ENCODE measurements at regions not wholly inside any gene's neighbourhood (a gene's known extent, or its start where the extent isn't known, plus 50 kb on each side); places are given as distances from the start of the nearest gene placed in this dataset.

DNA sequence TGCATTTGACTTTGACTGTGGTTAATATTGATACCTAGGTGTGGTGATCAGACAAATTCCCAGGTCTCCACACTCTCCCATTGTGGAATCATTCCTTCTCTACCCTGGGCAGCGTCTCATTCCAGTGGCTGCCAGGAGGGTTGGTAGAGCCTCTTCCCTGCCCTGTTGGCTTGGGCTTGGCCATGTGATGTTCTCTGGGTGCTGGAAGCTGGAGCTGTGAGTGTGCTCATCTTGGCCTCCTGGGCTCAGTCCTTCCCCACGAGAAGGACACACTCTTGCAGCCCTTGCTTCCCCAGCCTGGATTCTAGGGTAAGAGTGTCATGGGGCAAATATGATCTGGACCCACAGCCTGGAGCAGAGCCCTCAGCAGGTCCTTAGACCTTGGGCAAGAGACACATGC lies 167.2 kb upstream of the IRX4 start:
- ChIA-PET CTCF (interaction anchor here (1.0 kb wide), 1 partner anchor 277 kb away, joined by 3 read pairs; no protein-coding TSS in a partner anchor), POLR2A (no interaction called here)
- H3K4me3 ChIP-seq (ENCODE audit: low read depth, low read length): no peak overlapping the region
- TF ChIP-seq, protein P1, sequence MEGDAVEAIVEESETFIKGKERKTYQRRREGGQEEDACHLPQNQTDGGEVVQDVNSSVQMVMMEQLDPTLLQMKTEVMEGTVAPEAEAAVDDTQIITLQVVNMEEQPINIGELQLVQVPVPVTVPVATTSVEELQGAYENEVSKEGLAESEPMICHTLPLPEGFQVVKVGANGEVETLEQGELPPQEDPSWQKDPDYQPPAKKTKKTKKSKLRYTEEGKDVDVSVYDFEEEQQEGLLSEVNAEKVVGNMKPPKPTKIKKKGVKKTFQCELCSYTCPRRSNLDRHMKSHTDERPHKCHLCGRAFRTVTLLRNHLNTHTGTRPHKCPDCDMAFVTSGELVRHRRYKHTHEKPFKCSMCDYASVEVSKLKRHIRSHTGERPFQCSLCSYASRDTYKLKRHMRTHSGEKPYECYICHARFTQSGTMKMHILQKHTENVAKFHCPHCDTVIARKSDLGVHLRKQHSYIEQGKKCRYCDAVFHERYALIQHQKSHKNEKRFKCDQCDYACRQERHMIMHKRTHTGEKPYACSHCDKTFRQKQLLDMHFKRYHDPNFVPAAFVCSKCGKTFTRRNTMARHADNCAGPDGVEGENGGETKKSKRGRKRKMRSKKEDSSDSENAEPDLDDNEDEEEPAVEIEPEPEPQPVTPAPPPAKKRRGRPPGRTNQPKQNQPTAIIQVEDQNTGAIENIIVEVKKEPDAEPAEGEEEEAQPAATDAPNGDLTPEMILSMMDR (IDR thresholded peaks at IDR 0.05; ENCODE audit: insufficient read depth, low read length, missing control alignments): no peak
- DNase-seq (ENCODE audit: low read depth, low spot score): no peak

DNA sequence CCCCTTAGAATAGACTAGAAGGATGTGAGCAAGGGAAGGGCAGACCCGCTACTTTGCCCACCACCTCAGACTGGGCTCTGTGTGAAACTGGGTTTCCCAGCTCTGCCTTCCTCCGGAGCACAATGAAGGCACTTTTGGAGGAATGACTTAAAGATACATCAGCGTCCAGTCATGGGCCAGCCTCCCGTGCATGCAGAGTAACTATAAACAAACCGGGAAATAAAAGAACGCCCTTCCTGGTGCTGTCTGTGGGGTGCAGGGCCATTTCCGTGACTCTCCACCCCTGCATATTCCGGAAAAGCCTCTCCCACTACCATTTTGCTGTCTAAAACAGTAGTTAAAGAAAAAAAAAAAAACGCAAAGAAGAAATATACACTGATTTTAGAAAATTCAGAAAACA lies 165.9 kb upstream of the IRX4 start:
- no peak overlapping the region for H3K4me3 ChIP-seq (ENCODE audit: low read depth, low read length)
- ChIA-PET POLR2A (no interaction called here), CTCF (interaction anchor here (1.1 kb wide), 1 partner anchor 8 kb away, joined by 3 read pairs; no protein-coding TSS in a partner anchor)
- DNase-seq (ENCODE audit: low read depth, low spot score): no peak
- TF ChIP-seq, protein P1 (IDR thresholded peaks at IDR 0.05; ENCODE audit: insufficient read depth, low read length, missing control alignments): no peak

DNA sequence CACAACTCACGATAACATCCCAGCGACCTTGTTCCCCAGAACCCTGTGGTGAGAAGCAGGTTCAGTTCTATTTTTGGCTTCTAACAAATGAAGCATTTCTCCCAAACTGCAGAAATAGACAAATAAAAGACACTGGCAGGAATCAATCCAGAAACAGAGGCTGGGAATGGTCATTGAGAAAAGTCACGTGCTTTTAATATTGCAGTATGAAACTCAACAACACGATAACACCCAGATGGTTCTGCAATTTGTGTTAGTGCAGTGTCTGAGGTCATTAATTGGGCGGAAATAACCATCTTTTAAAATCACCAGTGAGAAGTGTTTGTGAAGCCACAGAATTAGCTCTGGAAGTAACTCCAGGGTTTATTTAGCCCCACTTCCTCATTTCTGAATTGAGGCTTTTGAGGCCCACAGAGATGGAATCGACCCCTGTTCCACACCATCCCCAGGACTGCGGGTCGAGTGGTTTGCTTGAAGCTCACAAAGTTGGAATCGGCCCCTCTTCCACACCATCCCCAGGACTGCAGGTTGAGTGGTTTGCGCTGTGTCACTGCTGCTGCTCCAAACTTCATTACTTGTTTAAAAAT lies 164.7 kb upstream of the IRX4 start:
- ChIA-PET POLR2A (no interaction called here), CTCF (no interaction called here)
- TF ChIP-seq, protein P1 (IDR thresholded peaks at IDR 0.05; ENCODE audit: insufficient read depth, low read length, missing control alignments): no peak
- DNase-seq (ENCODE audit: low read depth, low spot score): no peak
- no peak overlapping the region for H3K4me3 ChIP-seq (ENCODE audit: low read depth, low read length)

DNA sequence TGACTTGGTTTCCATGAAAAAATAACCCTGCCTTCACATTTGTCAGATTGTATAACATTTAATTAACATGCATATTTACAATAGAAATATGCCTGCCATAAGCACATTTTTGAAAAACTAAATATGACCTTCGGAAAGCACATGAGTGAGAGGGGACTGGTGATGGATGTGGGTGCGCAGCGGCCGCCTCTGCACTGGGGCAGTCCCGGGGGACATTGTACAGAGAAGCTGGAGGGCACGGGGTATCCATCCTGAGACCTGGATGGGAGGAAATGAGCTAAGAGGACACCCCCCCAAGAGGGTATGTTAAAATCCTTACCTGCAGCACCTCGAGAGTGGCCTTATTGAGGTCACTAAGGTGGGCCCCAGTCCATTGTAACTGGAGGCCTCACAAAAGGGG lies 161.3 kb upstream of the IRX4 start:
- POLR2A ChIA-PET: no interaction called here
- H3K4me3 ChIP-seq (ENCODE audit: low read depth, low read length): no peak overlapping the region
- CTCF ChIA-PET: interaction anchor here (6.3 kb wide), 1 partner anchor 281 kb away, joined by 80 read pairs; no protein-coding TSS in a partner anchor
- TF ChIP-seq, protein P1 (IDR thresholded peaks at IDR 0.05; ENCODE audit: insufficient read depth, low read length, missing control alignments): no peak
- no peak for DNase-seq (ENCODE audit: low read depth, low spot score)

DNA sequence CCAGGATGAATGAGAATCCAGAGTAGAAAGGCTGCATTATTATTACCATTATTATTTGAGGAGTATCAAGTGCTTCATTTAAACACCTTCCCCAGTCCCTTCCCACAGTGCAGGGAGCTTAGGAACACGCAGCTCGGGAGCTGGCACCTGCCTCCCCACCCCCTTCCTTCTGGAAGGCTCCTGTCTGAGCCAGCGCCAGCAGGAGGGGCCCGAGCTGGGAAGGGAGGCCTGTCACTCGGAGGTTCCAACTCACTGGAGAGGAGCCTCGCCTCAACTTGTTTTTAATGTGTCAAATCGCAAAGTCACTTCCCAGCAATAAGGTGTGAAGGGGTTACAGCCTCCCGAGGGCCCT lies 156.4 kb upstream of the IRX4 start:
- CTCF ChIA-PET: interaction anchor here (0.8 to 6.3 kb wide), 4 partner anchors 13 to 276 kb away, joined by 3 to 80 read pairs (median 4); no protein-coding TSS in a partner anchor
- no peak for DNase-seq (ENCODE audit: low read depth, low spot score)
- TF ChIP-seq, protein P1 (IDR thresholded peaks at IDR 0.05; ENCODE audit: insufficient read depth, low read length, missing control alignments): no peak
- POLR2A ChIA-PET: no interaction called here
- no peak overlapping the region for H3K4me3 ChIP-seq (ENCODE audit: low read depth, low read length)

DNA sequence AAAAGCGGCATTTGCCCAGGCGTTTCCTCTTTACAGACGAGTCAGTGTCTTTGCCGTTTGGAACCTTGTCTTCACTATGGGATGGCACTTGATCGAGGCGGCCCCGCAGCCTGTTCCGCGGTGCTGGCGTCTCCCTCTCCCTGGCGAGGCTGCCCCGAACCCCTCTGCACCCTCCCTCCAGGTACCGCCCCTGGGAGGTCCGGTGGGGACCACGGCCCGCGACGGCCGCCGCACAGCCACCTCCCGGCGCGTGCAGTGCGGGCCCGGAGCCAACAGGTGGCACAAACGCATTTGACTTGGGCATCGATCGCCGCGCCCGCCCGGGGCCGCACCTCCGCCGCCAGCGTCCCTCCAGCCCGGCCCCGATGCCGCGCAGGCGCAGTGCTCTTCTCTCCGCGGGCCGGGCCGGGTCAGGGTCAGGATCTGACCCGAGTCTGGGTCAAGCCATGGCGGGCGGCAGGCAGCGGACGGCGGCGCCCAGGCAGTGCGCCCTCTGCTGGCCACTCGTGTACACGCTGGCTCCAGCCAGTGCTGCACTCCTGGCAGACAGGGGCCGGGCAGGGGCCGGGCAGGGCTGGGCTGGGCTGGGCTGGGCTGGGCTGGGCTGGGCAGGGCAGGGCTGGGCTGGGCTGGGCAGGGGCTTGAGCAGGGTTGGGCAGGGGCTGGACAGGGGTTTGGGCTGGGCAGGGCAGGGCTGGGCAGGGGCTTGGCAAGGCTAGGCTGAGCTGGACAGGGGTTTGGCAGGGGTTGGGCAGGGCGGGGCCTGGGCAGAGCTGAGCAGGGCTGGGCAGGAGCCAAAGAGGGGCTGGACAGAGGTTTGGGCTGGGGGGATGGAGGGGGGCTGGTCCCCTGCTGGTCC lies 155.8 kb upstream of the IRX4 start:
- peak overlapping the region; percentile 6; the same call in 1 of the 2 replicates for H3K4me3 ChIP-seq (ENCODE audit: low read depth, low read length)
- DNase-seq (ENCODE audit: low read depth, low spot score): no peak

More for the DNA sequence above, 155.8 kb upstream of the IRX4 start:
- CTCF ChIA-PET: interaction anchor here (0.8 to 6.3 kb wide), 3 partner anchors 266 to 275 kb away, joined by 3 to 80 read pairs (median 6); no protein-coding TSS in a partner anchor
- TF ChIP-seq, protein P1 (IDR thresholded peaks at IDR 0.05; ENCODE audit: insufficient read depth, low read length, missing control alignments): peak; percentile 88
- POLR2A ChIA-PET: no interaction called here
